HG02981 (cell line): ENCODE measurements at regions not wholly inside any gene's neighbourhood (a gene's known extent, or its start where the extent isn't known, plus 50 kb on each side); places are given as distances from the start of the nearest gene placed in this dataset.

Source experiments
- ATAC-seq: cut with Tn5 transposase; IDR thresholded peaks from one replicate; pipeline ENCODE4 v1.9.1; 2021; ENCODE audit warnings: mild to moderate bottlenecking, moderate library complexity; ENCODE audit not compliant: unreplicated experiment

- no peak for ATAC-seq
These were observed 284.4 kb upstream of the IGFBP3 start for GRCh38 chr7:46205478-46205877.

GRCh38 chr7:46203926-46204325 lies 282.9 kb upstream of the IGFBP3 start:
- no peak for ATAC-seq

- no peak for ATAC-seq
These were observed 281.3 kb upstream of the IGFBP3 start for GRCh38 chr7:46202379-46202778.

GRCh38 chr7:46201961-46202360 lies 280.9 kb upstream of the IGFBP3 start:
- ATAC-seq: no peak

GRCh38 chr7:46198701-46199100 lies 277.6 kb upstream of the IGFBP3 start:
- ATAC-seq: no peak

- no peak for ATAC-seq
These were observed 276.9 kb upstream of the IGFBP3 start for GRCh38 chr7:46197785-46198540.

GRCh38 chr7:46195934-46196333 lies 274.9 kb upstream of the IGFBP3 start:
- no peak for ATAC-seq

GRCh38 chr7:46192271-46192670 lies 271.2 kb upstream of the IGFBP3 start:
- no peak for ATAC-seq

- ATAC-seq: no peak
These were observed 270.7 kb upstream of the IGFBP3 start for GRCh38 chr7:46191776-46192175.

- ATAC-seq: no peak
These were observed 270.2 kb upstream of the IGFBP3 start for GRCh38 chr7:46191296-46191695.

- ATAC-seq: no peak
These were observed 268.3 kb upstream of the IGFBP3 start for GRCh38 chr7:46189255-46189790.

- no peak for ATAC-seq
These were observed 265.1 kb upstream of the IGFBP3 start for GRCh38 chr7:46186131-46186530.

- ATAC-seq: no peak
These were observed 258.1 kb upstream of the IGFBP3 start for GRCh38 chr7:46179061-46179610.

GRCh38 chr7:46178661-46179060 lies 257.6 kb upstream of the IGFBP3 start:
- no peak for ATAC-seq

GRCh38 chr7:46177821-46178220 lies 256.7 kb upstream of the IGFBP3 start:
- ATAC-seq: no peak

GRCh38 chr7:46175221-46175620 lies 254.1 kb upstream of the IGFBP3 start:
- ATAC-seq: no peak

- no peak for ATAC-seq
These were observed 253.1 kb upstream of the IGFBP3 start for GRCh38 chr7:46174196-46174580.

GRCh38 chr7:46173476-46174195 lies 252.6 kb upstream of the IGFBP3 start:
- no peak for ATAC-seq

- no peak for ATAC-seq
These were observed 249.7 kb upstream of the IGFBP3 start for GRCh38 chr7:46170792-46171191.

- ATAC-seq: no peak
These were observed 248.9 kb upstream of the IGFBP3 start for GRCh38 chr7:46170021-46170420.

GRCh38 chr7:46169384-46169755 lies 248.3 kb upstream of the IGFBP3 start:
- ATAC-seq: no peak
